Limb (tissue), 2 donors: ENCODE measurements at regions not wholly inside any gene's neighbourhood (a gene's known extent, or its start where the extent isn't known, plus 50 kb on each side); places are given as distances from the start of the nearest gene placed in this dataset.

ENCODE experiments used
- DNase-seq, 2 donors: peaks; one replicate each; pipeline ENCODE4 v3.0.0-alpha.2; 2016; ENCODE audit errors: extremely low spot score in 2 of 2

DNA sequence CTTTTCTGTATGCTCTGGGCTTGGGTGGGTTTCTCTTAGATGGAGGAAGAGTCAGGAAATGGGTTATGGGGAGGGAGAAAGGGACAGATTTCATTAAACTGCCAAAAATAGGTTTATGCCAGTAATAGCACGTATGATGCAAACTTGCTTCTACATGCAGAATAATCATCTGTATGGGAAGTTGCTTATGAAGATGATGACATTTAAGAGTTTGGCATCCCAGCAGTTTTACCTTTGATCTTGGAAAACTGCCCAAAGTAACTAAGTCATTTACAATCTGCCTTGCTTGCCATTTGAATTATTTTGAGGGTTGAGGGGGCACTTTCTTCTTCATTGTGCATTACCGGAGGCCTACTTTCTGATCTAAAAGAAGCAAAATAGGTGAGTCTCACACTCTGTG lies 282.9 kb upstream of the ANKRD55 start:
- peak in 1 of 2 donors; percentile 34 for DNase-seq

GRCh38 chr5:56515011-56515410 lies 281.9 kb upstream of the ANKRD55 start:
- no peak for DNase-seq

DNA sequence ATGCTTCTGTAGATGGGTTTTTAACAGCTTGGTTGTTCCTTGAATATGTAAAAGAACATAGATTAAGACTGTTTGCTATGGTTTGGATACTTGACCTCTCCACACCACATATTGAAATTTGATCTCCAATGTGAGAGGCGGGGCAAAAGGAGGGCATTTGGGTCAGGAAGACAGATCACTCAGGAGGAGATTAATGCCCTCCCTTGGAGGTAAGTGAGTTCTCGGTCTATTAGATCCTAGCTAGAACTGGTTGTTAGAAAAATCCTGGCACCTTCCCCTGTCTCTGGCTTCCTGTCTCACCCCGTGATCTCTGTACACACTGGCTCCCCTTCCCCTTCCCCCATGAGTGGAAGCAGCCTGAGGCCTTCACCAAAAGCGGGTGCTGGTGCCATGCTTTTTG lies 281.1 kb upstream of the ANKRD55 start:
- no peak for DNase-seq

DNA sequence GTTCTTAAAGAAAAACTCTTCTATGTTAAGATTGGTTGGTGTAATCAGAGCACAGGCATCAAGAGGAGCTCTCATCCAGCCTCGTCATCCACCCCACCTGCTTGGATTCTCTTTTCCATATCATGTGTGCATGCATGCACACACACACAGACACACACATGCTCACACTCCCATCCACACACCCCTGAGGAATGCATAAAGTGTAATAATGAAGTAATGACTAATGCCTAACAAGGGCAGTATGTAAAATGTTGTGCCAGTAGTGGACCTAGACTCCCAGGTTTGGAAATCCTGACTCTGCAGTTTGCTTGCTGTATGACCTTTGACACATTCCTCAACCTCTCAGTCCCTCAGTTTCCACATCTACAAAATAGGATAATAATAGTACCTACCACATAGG lies 280.0 kb upstream of the ANKRD55 start:
- DNase-seq: no peak

DNA sequence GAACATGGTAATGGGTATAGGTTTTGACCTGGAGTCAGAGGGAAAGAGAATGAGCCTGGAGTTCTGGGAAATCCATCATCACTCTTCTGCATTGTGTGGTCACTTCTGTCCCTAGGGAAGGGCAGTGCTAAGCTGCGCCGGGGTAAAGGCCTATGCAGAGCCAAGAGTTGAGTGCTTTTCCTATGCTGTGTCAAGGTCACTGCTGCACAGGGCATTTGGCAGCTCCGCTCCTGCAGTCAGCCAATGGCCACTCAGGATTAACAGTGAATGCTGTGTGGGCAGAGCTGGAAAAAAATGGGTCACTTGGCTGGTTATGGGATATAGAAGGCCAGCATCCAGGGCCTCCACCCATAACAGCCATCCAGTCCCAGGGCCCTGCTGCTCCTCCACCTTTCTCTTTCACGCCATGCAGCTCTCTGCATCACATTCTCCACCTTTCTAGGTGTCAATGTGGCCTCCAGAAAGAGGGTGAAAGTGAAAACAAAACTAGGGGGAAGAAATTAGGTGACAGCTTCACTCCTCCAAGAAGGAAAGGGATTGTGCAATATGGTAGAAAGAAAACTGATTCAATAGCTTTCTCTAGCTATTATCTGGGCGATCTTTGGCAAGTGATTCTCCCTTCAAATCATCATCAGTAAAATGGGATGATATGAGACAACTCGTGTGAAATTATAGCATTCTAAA lies 279.3 kb upstream of the ANKRD55 start:
- no peak for DNase-seq

GRCh38 chr5:56511326-56511841 lies 278.3 kb upstream of the ANKRD55 start:
- DNase-seq: no peak

DNA sequence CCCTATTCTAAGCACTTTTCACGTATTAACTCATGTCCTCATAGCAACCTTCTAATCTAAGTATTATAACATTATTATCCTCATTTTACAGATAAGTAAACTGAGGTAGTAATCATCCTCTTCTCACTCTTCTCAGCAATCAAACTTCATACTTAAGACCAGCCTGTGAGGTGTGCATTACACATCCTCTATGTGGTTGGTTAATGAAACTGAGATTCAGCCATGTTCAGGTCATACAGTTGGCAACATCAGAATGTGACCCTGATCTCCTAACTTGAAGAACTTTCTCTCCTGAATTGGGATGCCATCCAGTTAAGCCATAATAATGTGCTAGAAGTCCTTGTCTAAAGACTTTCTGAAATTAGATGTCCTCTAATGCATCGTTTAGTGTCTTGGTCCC lies 275.1 kb upstream of the ANKRD55 start:
- DNase-seq: no peak

DNA sequence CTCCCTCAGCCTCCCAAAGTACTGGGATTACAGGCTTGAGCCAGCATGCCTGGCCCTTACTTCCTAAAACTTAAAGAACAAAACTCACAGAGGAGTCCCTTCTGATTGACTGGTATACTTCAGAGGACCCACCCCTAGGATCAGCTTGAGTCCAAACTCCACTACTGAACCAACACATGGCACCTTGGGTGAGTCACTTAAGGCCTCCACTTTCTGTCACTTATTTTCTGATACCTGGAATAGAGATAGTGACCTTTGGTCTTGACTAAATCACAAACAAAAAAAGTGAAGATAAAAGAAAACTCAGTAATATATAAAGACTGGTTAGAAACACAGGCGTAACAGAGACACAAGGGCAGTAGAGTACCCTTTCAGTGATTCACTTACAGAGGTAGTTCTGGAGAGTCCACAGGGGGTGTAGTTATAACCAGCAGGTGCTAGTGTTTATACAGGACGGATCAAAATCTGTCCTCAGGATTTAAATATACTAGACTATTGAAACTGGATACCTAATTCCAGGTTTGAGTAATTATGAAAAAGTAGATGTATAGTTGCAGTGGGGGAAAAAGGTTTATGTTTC lies 274.3 kb upstream of the ANKRD55 start:
- no peak for DNase-seq

DNA sequence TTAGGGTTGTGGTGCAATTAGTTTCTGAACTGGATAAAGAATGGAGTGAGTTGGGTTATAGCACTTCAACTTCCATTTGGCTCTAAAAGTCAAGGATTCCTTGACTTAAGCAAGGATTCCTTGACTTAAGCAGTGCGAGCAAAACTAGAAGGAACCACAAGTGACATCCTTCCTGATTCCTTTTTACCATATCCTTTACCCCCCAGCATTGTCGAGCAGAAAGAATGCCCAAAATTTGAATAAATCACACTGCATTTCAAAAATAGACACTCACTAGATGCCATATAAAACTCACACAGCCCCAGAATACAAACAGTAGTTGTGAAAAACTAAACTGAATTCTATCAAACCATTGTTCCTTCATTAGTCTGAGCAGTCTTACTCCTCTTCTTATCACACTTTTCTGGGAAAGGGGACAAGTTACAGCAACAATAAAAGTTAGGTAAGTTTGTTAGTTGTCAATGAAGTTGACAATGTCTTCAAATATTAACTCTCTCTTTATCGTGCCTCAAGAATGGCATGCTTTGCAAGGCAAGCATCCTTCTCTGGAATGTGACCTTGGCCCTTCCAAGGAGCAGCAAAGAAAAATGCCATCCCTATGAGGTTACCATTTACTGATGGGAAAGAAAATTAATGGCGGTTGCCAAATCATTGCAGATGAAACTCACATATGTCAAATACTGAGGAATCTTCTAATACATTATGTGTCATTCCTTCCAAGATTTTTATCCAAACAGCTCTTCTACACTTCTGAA lies 273.3 kb upstream of the ANKRD55 start:
- no peak for DNase-seq

GRCh38 chr5:56503929-56504328 lies 270.8 kb upstream of the ANKRD55 start:
- DNase-seq: no peak

- DNase-seq: no peak
These were observed 268.8 kb upstream of the ANKRD55 start for GRCh38 chr5:56501781-56502557.

GRCh38 chr5:56499901-56500300 lies 266.8 kb upstream of the ANKRD55 start:
- DNase-seq: no peak

GRCh38 chr5:56499491-56499890 lies 266.4 kb upstream of the ANKRD55 start:
- DNase-seq: no peak

GRCh38 chr5:56498759-56499395 lies 265.7 kb upstream of the ANKRD55 start:
- no peak for DNase-seq

DNA sequence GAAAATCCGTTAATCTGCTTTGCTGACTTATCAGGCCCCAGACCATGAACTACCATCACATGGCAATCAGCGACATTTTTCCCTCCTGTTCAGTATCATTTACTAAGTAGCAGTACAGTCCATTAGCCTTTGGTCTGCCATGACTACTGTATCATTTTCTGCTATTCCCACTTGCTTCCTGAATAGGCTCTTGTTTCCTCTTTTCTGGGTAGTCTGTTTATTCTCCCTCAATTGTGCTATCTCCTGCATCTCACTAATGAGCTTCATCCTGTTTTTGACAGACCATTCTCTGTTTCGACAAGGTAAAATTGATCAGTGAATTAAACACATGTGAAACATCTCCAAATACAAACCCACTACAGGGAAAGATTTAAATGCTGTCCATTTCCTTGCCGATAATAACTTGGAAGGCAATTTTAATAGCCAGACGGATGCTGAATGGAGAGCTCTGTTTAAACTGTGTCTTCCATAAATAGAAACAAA lies 263.5 kb upstream of the ANKRD55 start:
- no peak for DNase-seq

- DNase-seq: no peak
These were observed 261.2 kb upstream of the ANKRD55 start for GRCh38 chr5:56494300-56494731.

DNA sequence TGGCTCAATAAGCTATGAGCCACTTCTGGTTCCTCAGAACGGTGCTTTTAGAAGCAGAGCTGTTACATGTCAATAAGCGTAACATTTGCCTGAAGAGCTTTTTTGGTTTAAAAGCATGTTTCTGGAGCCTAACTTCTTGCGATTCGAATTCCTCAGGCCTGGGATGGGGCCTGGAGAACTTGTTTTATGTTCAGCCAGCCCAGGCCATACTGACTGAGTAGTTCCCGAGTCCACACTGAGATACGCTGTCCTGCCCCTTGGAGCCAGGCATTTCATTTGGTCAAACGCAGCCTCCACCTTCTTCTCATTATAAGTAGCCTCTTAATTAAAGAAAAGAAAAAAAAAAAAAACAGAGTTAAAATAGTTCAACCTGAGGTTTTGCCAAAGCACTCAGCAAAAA lies 260.6 kb upstream of the ANKRD55 start:
- DNase-seq: no peak

DNA sequence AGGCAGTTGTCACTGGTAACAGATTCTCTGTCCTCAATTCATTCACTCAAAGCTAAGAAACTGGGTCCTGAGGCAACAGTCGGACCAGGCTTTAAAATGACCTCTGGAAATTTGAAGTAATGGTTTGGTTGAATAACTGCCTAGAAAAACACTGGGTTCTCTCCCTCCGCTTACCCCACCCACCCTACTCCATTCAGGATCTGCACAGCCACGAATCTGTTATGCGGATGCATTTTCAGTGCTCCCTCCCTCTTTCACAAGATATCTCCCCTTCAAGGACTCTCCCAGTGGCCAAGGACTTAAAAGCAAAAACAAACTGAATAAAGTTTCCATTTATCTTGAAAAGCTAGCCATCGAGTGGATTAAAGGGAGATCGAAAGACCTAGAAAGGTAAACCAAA lies 260.2 kb upstream of the ANKRD55 start:
- DNase-seq: no peak

GRCh38 chr5:56492812-56493211 lies 259.7 kb upstream of the ANKRD55 start:
- no peak for DNase-seq

DNA sequence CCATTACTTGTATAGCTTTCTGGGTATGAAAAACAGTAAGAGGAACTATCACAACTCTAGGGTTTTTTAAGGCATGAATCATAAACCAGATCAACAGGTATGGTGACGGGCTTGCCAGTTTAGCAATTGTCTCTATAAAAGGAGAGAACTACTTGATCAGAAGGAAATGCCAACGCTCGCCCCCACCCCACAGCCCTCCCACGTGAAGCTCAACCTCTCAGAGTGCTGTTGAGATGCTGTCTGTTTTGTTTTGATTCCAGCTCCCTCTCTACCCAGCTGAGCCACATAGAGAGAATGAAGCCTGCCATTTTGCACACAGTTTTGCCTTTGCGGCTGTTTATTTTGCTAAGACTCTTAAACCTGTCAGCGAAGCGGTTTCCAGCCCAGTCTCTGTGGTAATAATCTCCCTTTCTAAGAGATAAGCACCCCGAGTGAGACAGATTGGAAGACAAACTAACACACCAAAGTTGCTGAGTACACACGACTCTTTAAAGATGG lies 257.9 kb upstream of the ANKRD55 start:
- no peak for DNase-seq

DNA sequence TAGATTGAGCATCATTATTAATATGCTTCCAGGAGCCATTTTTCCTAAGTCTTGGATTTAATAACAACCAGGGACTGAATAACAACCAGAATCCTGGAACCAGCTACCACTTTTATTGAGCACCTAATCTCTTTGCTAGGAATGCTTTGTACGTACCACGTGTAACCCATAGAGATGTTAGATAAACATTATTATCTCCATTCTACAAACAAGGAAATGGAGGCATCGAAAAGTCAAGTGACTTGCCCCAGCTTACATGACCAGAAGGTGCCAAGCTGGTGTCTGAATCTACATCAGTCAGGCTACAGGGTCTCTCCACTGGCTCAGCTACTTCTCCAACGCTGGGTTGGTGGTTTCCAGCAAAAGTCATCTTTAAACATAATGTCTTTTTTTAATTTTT lies 256.1 kb upstream of the ANKRD55 start:
- DNase-seq: no peak
